Loucy (cell line): ENCODE measurements at regions not wholly inside any gene's neighbourhood (a gene's known extent, or its start where the extent isn't known, plus 50 kb on each side); places are given as distances from the start of the nearest gene placed in this dataset.

Experiments used
- H2AFZ ChIP-seq: fragments of 200-600 bp; sonication (generic); 2 replicates; pipeline ENCODE4 v1.6.0; 2016; ENCODE audit warnings: antibody characterized with exemption, mild to moderate bottlenecking, low read length, moderate library complexity
- H3F3A ChIP-seq: fragments of 200-600 bp; 2 replicates; pipeline ENCODE4 v1.6.0; 2016; ENCODE audit warnings: antibody characterized with exemption, low read depth, mild to moderate bottlenecking
- H3K27me3 ChIP-seq: fragments of 200-600 bp; sonication (generic); 2 replicates; pipeline ENCODE4 v1.6.1; 2014; ENCODE audit warnings: low read length, mild to moderate bottlenecking; ENCODE audit not compliant: insufficient read depth, poor library complexity, severe bottlenecking
- H3K36me3 ChIP-seq: fragments of 200-600 bp; sonication (generic); 2 replicates; pipeline ENCODE4 v1.6.1; 2016; ENCODE audit warnings: low read length; ENCODE audit not compliant: insufficient read depth
- H3K4me1 ChIP-seq: fragments of 200-600 bp; sonication (generic); 2 replicates; pipeline ENCODE4 v1.5.1; 2014; ENCODE audit warnings: low read length, mild to moderate bottlenecking; ENCODE audit not compliant: insufficient read depth, poor library complexity, severe bottlenecking
- H3K4me2 ChIP-seq: fragments of 200-600 bp; sonication (generic); 2 replicates; pipeline ENCODE4 v1.6.0; 2014; ENCODE audit warnings: antibody characterized with exemption, low read length, low read depth, mild to moderate bottlenecking; ENCODE audit not compliant: poor library complexity, severe bottlenecking
- H3K4me3 ChIP-seq: fragments of 200-600 bp; sonication (generic); 2 replicates; pipeline ENCODE4 v1.5.1; 2014; ENCODE audit warnings: low read length, mild to moderate bottlenecking, mixed read lengths; ENCODE audit not compliant: poor library complexity, severe bottlenecking
- H3K79me2 ChIP-seq: fragments of 200-600 bp; sonication (generic); 2 replicates; pipeline ENCODE4 v1.6.1; 2014; ENCODE audit warnings: low read length; ENCODE audit not compliant: insufficient read depth
- H3K9ac ChIP-seq: fragments of 200-600 bp; sonication (generic); 2 replicates; pipeline ENCODE4 v1.6.0; 2014; ENCODE audit warnings: mild to moderate bottlenecking, low read depth, low read length, moderate library complexity; ENCODE audit not compliant: poor library complexity, severe bottlenecking
- H3K9me2 ChIP-seq: fragments of 200-600 bp; sonication (generic); replicated peaks from 2 replicates; pipeline ENCODE4 v1.6.1; 2016; ENCODE audit warnings: low read depth, low read length, mixed read lengths
- H3K9me3 ChIP-seq: fragments of 200-600 bp; sonication (generic); 2 replicates; pipeline ENCODE4 v1.6.1; 2014; ENCODE audit warnings: mild to moderate bottlenecking, antibody characterized with exemption, low read length, low read depth; ENCODE audit not compliant: insufficient read depth
- H4K20me1 ChIP-seq: fragments of 200-600 bp; sonication (generic); 2 replicates; pipeline ENCODE4 v1.6.0; 2014; ENCODE audit warnings: antibody characterized with exemption, low read length, mild to moderate bottlenecking; ENCODE audit not compliant: insufficient read depth, poor library complexity, severe bottlenecking
- EZH2phosphoT487 ChIP-seq: fragments of 200-600 bp; IDR thresholded peaks from 2 replicates; pipeline ENCODE4 v1.6.1; 2018; ENCODE audit warnings: antibody characterized with exemption, mild to moderate bottlenecking, moderate library complexity, borderline replicate concordance
- TF ChIP-seq, protein P1 (sequence below): fragments of 200-600 bp; sonication (generic); conservative IDR thresholded peaks from 2 replicates; pipeline ENCODE4 v1.5.1; 2014; ENCODE audit warnings: mild to moderate bottlenecking, antibody characterized with exemption, low read length

DNA sequence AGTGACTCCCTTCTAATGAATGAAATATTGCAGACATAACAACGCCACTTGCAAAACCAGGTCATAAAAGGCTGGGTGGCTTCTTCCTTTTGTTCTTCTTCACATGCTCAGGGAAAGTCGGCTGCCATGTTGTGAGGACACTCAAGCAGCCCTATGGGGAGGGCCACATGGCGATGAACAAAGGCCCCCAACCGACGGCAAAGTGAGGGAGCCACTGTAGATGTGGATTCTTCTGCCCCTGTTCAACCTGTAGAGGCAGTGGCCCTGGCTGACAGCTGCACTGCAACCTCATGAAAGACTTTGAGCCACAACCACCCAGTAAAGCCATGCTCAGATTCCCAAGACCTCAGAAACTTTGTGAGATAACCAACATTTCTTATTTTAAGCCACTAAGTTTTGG, 203.5 kb upstream of the TNRC6C start:
- no peak overlapping the region for H3K4me2 ChIP-seq
- no peaks in the 10 kb centered on the region for H3F3A ChIP-seq
- H3K27me3 ChIP-seq, result no peaks in the 10 kb centered on the region
- H3K4me3 ChIP-seq, result no peak overlapping the region
- H2AFZ ChIP-seq, result no peak overlapping the region
- H3K4me1 ChIP-seq, result no peaks in the 10 kb centered on the region
- no peaks in the 10 kb centered on the region for H3K9me3 ChIP-seq
- H3K9ac ChIP-seq, result no peak overlapping the region
- no peaks in the 10 kb centered on the region for H3K9me2 ChIP-seq
- TF ChIP-seq EZH2phosphoT487, result no peak
- TF ChIP-seq, protein P1, sequence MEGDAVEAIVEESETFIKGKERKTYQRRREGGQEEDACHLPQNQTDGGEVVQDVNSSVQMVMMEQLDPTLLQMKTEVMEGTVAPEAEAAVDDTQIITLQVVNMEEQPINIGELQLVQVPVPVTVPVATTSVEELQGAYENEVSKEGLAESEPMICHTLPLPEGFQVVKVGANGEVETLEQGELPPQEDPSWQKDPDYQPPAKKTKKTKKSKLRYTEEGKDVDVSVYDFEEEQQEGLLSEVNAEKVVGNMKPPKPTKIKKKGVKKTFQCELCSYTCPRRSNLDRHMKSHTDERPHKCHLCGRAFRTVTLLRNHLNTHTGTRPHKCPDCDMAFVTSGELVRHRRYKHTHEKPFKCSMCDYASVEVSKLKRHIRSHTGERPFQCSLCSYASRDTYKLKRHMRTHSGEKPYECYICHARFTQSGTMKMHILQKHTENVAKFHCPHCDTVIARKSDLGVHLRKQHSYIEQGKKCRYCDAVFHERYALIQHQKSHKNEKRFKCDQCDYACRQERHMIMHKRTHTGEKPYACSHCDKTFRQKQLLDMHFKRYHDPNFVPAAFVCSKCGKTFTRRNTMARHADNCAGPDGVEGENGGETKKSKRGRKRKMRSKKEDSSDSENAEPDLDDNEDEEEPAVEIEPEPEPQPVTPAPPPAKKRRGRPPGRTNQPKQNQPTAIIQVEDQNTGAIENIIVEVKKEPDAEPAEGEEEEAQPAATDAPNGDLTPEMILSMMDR, result no peak
- H3K79me2 ChIP-seq, result no peaks in the 10 kb centered on the region
- H3K36me3 ChIP-seq, result no peaks in the 10 kb centered on the region
- no peaks in the 10 kb centered on the region for H4K20me1 ChIP-seq

DNA sequence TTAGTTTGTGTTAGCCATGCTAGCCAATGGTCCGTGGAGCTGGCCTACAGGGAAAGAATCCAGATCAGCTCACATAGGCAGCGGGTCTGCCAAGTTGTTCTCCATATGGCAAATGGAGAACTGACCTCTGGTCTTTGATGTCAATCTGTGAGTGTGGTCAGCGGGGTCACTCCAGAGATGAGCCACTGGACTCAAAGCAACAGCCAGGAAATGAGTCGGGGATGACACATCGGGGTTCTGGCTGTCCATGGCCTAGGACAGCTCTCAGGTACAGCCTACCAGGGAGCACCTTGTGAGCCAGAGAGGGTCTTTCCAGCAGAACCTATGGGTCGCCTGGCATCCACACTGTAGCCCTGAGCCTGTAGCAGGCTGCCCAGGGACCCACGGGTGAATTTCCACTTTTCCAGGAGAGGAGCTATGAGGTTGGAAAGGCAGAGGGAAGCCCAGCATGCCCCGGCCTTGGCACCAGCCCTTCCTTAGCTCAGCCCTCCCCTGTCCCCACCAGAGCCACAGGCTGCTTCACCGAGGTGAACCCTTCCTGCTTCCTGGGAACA, 203.0 kb upstream of the TNRC6C start:
- no peaks in the 10 kb centered on the region for H4K20me1 ChIP-seq
- TF ChIP-seq EZH2phosphoT487, result no peak
- TF ChIP-seq, protein P1, result no peak
- H3F3A ChIP-seq, result no peaks in the 10 kb centered on the region
- no peak overlapping the region for H3K9ac ChIP-seq
- no peaks in the 10 kb centered on the region for H3K9me2 ChIP-seq
- no peaks in the 10 kb centered on the region for H3K27me3 ChIP-seq
- no peaks in the 10 kb centered on the region for H3K79me2 ChIP-seq
- no peak overlapping the region for H3K4me3 ChIP-seq
- no peak overlapping the region for H2AFZ ChIP-seq
- H3K9me3 ChIP-seq, result no peaks in the 10 kb centered on the region
- H3K4me2 ChIP-seq, result no peak overlapping the region
- H3K4me1 ChIP-seq, result no peaks in the 10 kb centered on the region
- no peaks in the 10 kb centered on the region for H3K36me3 ChIP-seq

DNA sequence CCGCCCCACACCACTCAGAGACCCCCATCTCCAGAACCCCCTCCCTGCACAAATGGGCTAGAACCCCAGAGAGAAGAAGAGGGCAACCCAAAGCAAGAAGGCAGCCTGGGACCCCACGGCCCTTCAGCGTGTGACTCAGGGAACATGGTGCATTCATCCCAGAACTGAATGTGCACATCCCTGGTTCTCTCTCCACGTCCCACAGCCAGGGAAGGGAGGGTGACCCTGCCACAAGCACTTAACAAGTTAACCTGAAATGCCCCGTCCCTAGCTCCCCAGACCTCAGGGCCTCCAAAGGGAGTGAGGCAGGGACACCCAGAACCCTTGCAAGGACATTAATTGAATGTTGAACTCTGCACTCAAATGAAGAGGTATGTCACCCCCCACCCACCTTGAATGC, 202.5 kb upstream of the TNRC6C start:
- H2AFZ ChIP-seq, result no peak overlapping the region
- no peak overlapping the region for H3K9ac ChIP-seq

More for the DNA sequence above, 202.5 kb upstream of the TNRC6C start:
- H3K4me1 ChIP-seq, result no peaks in the 10 kb centered on the region
- H3K79me2 ChIP-seq, result no peaks in the 10 kb centered on the region
- H3K9me2 ChIP-seq, result no peaks in the 10 kb centered on the region
- H3K36me3 ChIP-seq, result no peaks in the 10 kb centered on the region
- TF ChIP-seq, protein P1, result no peak
- TF ChIP-seq EZH2phosphoT487, result no peak
- no peaks in the 10 kb centered on the region for H3K9me3 ChIP-seq
- H3K27me3 ChIP-seq, result no peaks in the 10 kb centered on the region
- no peak overlapping the region for H3K4me3 ChIP-seq
- no peaks in the 10 kb centered on the region for H3F3A ChIP-seq
- no peaks in the 10 kb centered on the region for H4K20me1 ChIP-seq
- no peak overlapping the region for H3K4me2 ChIP-seq
